HL-60/S4 treated with retinoic acid at 250 ng/mL for 4 days and 3 days (cell line): ENCODE measurements at regions not wholly inside any gene's neighbourhood (a gene's known extent, or its start where the extent isn't known, plus 50 kb on each side); places are given as distances from the start of the nearest gene placed in this dataset.

Experiments
- in situ Hi-C: fragments of 300-500 bp; cut with MboI; formaldehyde crosslinking; loops from 2 replicates; pipeline ENCODE4 v1.7.0; 2022; ENCODE audit warnings: low sequenced_read_pairs

GRCh38 chr2:176466918-176467452, 197.7 kb downstream of the MTX2 start:
- in situ Hi-C loops = loop anchor here (25.0 kb wide), 1 partner anchor 330 kb away; the partner anchor contains the start of gene HOXD8

- in situ Hi-C loops = loop anchor here (25.0 kb wide), 1 partner anchor 330 kb away; the partner anchor contains the start of gene HOXD8
These were observed 198.4 kb downstream of the MTX2 start for GRCh38 chr2:176467595-176467994.

GRCh38 chr2:176468457-176469113, 199.3 kb downstream of the MTX2 start:
- in situ Hi-C loops = loop anchor here (25.0 kb wide), 1 partner anchor 331 kb away; the partner anchor contains the start of gene HOXD8

GRCh38 chr2:176470713-176471112, 201.5 kb downstream of the MTX2 start:
- in situ Hi-C loops = loop anchor here (25.0 kb wide), 1 partner anchor 333 kb away; the partner anchor contains the start of gene HOXD8

GRCh38 chr2:176471949-176472348, 202.7 kb downstream of the MTX2 start:
- in situ Hi-C loops = loop anchor here (25.0 kb wide), 1 partner anchor 335 kb away; the partner anchor contains the start of gene HOXD8

- in situ Hi-C loops = loop anchor here (25.0 kb wide), 1 partner anchor 336 kb away; the partner anchor contains the start of gene HOXD8
These were observed 203.9 kb downstream of the MTX2 start for GRCh38 chr2:176473177-176473576.

- in situ Hi-C loops = loop anchor here (25.0 kb wide), 1 partner anchor 337 kb away; the partner anchor contains the start of gene HOXD8
These were observed 204.6 kb downstream of the MTX2 start for GRCh38 chr2:176473851-176474250.

- in situ Hi-C loops = no loop called here
These were observed 208.1 kb downstream of the MTX2 start for GRCh38 chr2:176477336-176477735.

GRCh38 chr2:176479961-176480360, 210.7 kb downstream of the MTX2 start:
- in situ Hi-C loops = no loop called here

GRCh38 chr2:176482107-176482506, 212.9 kb downstream of the MTX2 start:
- in situ Hi-C loops = no loop called here

- in situ Hi-C loops = no loop called here
These were observed 214.2 kb downstream of the MTX2 start for GRCh38 chr2:176483476-176483875.

- in situ Hi-C loops = no loop called here
These were observed 214.8 kb downstream of the MTX2 start for GRCh38 chr2:176483901-176484568.

GRCh38 chr2:176484838-176485237, 215.6 kb downstream of the MTX2 start:
- in situ Hi-C loops = no loop called here

GRCh38 chr2:176488431-176488830, 219.2 kb downstream of the MTX2 start:
- in situ Hi-C loops = no loop called here

- in situ Hi-C loops = no loop called here
These were observed 221.0 kb downstream of the MTX2 start for GRCh38 chr2:176490061-176490861.

GRCh38 chr2:176491172-176491904, 222.1 kb downstream of the MTX2 start:
- in situ Hi-C loops = no loop called here

GRCh38 chr2:176492583-176492982, 223.3 kb downstream of the MTX2 start:
- in situ Hi-C loops = no loop called here

- in situ Hi-C loops = no loop called here
These were observed 224.1 kb downstream of the MTX2 start for GRCh38 chr2:176493226-176493825.

- in situ Hi-C loops = no loop called here
These were observed 224.7 kb downstream of the MTX2 start for GRCh38 chr2:176493909-176494308.

GRCh38 chr2:176494949-176495353, 225.7 kb downstream of the MTX2 start:
- in situ Hi-C loops = no loop called here
